HL-60 (cell line): ENCODE measurements at regions not wholly inside any gene's neighbourhood (a gene's known extent, or its start where the extent isn't known, plus 50 kb on each side); places are given as distances from the start of the nearest gene placed in this dataset.

Experiments used
- DNase-seq, 2 experiments: peaks; one replicate each; pipeline ENCODE4 v3.0.0-alpha.2; 2010 to 2020; ENCODE audit warnings: low read depth in 1 of 2, low spot score in 1 of 2
- H3K27ac ChIP-seq: fragments of 250-450 bp; sonication (Bioruptor Pico); replicated peaks from 2 replicates; pipeline ENCODE4 v1.5.1; 2020; ENCODE audit warnings: mild to moderate bottlenecking, moderate library complexity
- H3K27me3 ChIP-seq: fragments of 250-450 bp; sonication (Bioruptor Pico); 2 replicates; pipeline ENCODE4 v1.5.1; 2021; ENCODE audit warnings: mild to moderate bottlenecking, moderate library complexity; ENCODE audit not compliant: insufficient read depth, poor library complexity, severe bottlenecking
- H3K4me3 ChIP-seq: replicated peaks from 2 replicates; pipeline ENCODE4 v1.5.1; 2011; ENCODE audit warnings: mild to moderate bottlenecking, control low read depth, low read length; ENCODE audit not compliant: insufficient read depth
- CTCF ChIP-seq: IDR thresholded peaks from one replicate; pipeline ENCODE4 v1.5.1; 2011; ENCODE audit warnings: low read length, control low read depth, inconsistent platforms; ENCODE audit not compliant: insufficient read depth
- GABPA ChIP-seq: IDR thresholded peaks from 2 replicates; pipeline ENCODE4 v1.6.1; 2012; ENCODE audit warnings: low read depth
- POLR2AphosphoS5 ChIP-seq: IDR thresholded peaks from 2 replicates; pipeline ENCODE4 v1.6.1; 2012; ENCODE audit warnings: low read depth
- REST ChIP-seq: IDR thresholded peaks from 2 replicates; pipeline ENCODE4 v1.6.1; 2012; ENCODE audit warnings: low read depth; ENCODE audit not compliant: insufficient replicate concordance
- SPI1 ChIP-seq: IDR thresholded peaks from 2 replicates; pipeline ENCODE4 v1.6.1; 2012; ENCODE audit warnings: low read depth, mild to moderate bottlenecking, borderline replicate concordance

GRCh38 chrX:39716802-39717540, 380.8 kb downstream of the BCOR start:
- Histone ChIP-seq H3K27ac (no peak overlapping the region), H3K4me3 (no peak overlapping the region), H3K27me3 (no peaks in the 10 kb centered on the region)
- no peak for DNase-seq
- TF ChIP-seq GABPA, result no peak
- no peak for TF ChIP-seq REST
- TF ChIP-seq CTCF, result no peak
- no peak for TF ChIP-seq POLR2AphosphoS5
- no peak for TF ChIP-seq SPI1

GRCh38 chrX:39718981-39719380, 378.8 kb downstream of the BCOR start:
- Histone ChIP-seq H3K27ac (no peak overlapping the region), H3K4me3 (no peak overlapping the region), H3K27me3 (no peaks in the 10 kb centered on the region)
- DNase-seq, result no peak
- TF ChIP-seq CTCF (no peak), REST (no peak), POLR2AphosphoS5 (no peak), SPI1 (no peak), GABPA (no peak)

GRCh38 chrX:39720945-39721344, 376.8 kb downstream of the BCOR start:
- no peaks in the 10 kb centered on the region for H3K27me3 ChIP-seq
- no peak overlapping the region for H3K27ac ChIP-seq
- no peak for DNase-seq
- TF ChIP-seq POLR2AphosphoS5 (no peak), SPI1 (no peak), REST (no peak), CTCF (no peak), GABPA (no peak)
- H3K4me3 ChIP-seq, result no peak overlapping the region
